ENCODE measurements at regions not wholly inside any gene's neighbourhood (a gene's known extent, or its start where the extent isn't known, plus 50 kb on each side); places are given as distances from the start of the nearest gene placed in this dataset.

DNA sequence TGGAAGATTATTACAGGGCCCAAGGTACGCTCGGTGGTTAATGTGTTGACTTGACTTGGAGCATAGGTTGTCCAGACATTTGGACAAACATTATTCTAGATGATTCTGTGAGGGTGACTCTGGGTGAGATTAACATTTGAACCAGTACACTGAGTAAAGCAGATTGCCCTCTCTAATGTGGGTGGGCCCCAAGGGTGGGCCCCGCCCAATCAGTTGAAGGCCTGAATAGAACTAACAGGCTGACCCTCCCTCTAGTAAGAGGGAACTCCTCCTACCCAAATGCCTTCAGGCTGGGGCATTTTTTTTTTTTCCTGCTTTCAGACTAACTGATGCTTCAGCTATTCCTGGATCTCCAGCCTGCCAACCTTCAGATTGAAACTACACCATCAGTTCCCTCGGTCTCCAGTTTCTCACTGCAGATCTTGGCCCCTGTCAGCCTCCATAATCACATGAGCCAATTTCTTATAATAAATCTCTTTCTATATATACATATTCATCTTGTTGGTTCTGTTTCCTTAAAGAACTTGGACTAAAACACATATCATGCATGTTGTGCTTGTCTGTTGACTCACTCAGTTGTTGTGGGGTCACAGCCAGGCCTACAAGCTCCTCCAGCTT, 338.1 kb upstream of the BRINP1 start:
- no peaks in the 10 kb centered on the region for H3K36me3 ChIP-seq (ENCODE audit: control insufficient read depth, low read length)
- H3K27me3 ChIP-seq (ENCODE audit: control insufficient read depth, low read length) = no peaks in the 10 kb centered on the region
- no peaks in the 10 kb centered on the region for H3F3A ChIP-seq (ENCODE audit: control insufficient read depth, insufficient read depth)
- no peaks in the 10 kb centered on the region for H4K20me1 ChIP-seq (ENCODE audit: control insufficient read depth, insufficient read depth, low read depth, low read length)
- no peaks in the 10 kb centered on the region for H3K79me2 ChIP-seq (ENCODE audit: control insufficient read depth, low read length)
- H3K4me1 ChIP-seq (ENCODE audit: control insufficient read depth, low read length) = no peaks in the 10 kb centered on the region
- H3K4me3 ChIP-seq (ENCODE audit: low read length) = no peak overlapping the region
- no peaks in the 10 kb centered on the region for H3K9me3 ChIP-seq (ENCODE audit: control insufficient read depth, insufficient read depth, low read length)
- no peak overlapping the region for H3K4me2 ChIP-seq (ENCODE audit: low read length)
- no peak overlapping the region for H3K27ac ChIP-seq (ENCODE audit: low read depth, low read length)
- no peaks in the 10 kb centered on the region for H3K9me2 ChIP-seq (replicated peaks; ENCODE audit: control insufficient read depth, low read length)
- TF ChIP-seq, protein P1, sequence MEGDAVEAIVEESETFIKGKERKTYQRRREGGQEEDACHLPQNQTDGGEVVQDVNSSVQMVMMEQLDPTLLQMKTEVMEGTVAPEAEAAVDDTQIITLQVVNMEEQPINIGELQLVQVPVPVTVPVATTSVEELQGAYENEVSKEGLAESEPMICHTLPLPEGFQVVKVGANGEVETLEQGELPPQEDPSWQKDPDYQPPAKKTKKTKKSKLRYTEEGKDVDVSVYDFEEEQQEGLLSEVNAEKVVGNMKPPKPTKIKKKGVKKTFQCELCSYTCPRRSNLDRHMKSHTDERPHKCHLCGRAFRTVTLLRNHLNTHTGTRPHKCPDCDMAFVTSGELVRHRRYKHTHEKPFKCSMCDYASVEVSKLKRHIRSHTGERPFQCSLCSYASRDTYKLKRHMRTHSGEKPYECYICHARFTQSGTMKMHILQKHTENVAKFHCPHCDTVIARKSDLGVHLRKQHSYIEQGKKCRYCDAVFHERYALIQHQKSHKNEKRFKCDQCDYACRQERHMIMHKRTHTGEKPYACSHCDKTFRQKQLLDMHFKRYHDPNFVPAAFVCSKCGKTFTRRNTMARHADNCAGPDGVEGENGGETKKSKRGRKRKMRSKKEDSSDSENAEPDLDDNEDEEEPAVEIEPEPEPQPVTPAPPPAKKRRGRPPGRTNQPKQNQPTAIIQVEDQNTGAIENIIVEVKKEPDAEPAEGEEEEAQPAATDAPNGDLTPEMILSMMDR (IDR thresholded peaks at IDR 0.05; ENCODE audit: low read depth, low read length, poor library complexity, severe bottlenecking) = no peak
- no peak for TF ChIP-seq EZH2phosphoT487 (IDR thresholded peaks at IDR 0.05; ENCODE audit: borderline replicate concordance, low read length)

DNA sequence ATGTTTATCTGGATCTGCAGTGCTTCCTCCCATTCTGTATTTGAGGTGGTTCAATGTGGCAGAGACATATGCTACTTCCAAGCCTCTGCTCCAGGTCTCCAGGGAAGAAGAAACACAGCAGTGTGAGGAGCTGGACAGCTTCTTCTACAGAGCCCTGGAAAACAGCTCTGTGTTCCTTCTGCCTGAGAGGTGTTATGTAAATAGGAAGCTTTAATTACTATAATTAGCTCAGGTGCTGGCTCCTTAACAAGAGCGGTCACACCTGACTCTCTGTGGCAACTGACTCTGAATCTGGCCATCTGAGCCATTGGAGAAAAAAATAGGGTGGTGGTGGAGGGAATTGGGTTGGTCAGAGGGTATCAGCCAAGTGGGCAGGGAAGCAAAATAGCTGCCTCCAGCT, 332.4 kb upstream of the BRINP1 start:
- peaks cover 5% of the 10 kb centered on the region for H3K4me1 ChIP-seq (ENCODE audit: control insufficient read depth, low read length)
- no peaks in the 10 kb centered on the region for H3K27me3 ChIP-seq (ENCODE audit: control insufficient read depth, low read length)
- no peak overlapping the region for H3K4me3 ChIP-seq (ENCODE audit: low read length)
- H3K9me3 ChIP-seq (ENCODE audit: control insufficient read depth, insufficient read depth, low read length) = no peaks in the 10 kb centered on the region
- no peaks in the 10 kb centered on the region for H3K9me2 ChIP-seq (replicated peaks; ENCODE audit: control insufficient read depth, low read length)
- H3K27ac ChIP-seq (ENCODE audit: low read depth, low read length) = no peak overlapping the region
- H3F3A ChIP-seq (ENCODE audit: control insufficient read depth, insufficient read depth) = no peaks in the 10 kb centered on the region
- H3K4me2 ChIP-seq (ENCODE audit: low read length) = no peak overlapping the region
- H3K79me2 ChIP-seq (ENCODE audit: control insufficient read depth, low read length) = no peaks in the 10 kb centered on the region
- H3K36me3 ChIP-seq (ENCODE audit: control insufficient read depth, low read length) = no peaks in the 10 kb centered on the region
- TF ChIP-seq, protein P1 (IDR thresholded peaks at IDR 0.05; ENCODE audit: low read depth, low read length, poor library complexity, severe bottlenecking) = no peak
- no peak for TF ChIP-seq EZH2phosphoT487 (IDR thresholded peaks at IDR 0.05; ENCODE audit: borderline replicate concordance, low read length)
- H4K20me1 ChIP-seq (ENCODE audit: control insufficient read depth, insufficient read depth, low read depth, low read length) = no peaks in the 10 kb centered on the region

DNA sequence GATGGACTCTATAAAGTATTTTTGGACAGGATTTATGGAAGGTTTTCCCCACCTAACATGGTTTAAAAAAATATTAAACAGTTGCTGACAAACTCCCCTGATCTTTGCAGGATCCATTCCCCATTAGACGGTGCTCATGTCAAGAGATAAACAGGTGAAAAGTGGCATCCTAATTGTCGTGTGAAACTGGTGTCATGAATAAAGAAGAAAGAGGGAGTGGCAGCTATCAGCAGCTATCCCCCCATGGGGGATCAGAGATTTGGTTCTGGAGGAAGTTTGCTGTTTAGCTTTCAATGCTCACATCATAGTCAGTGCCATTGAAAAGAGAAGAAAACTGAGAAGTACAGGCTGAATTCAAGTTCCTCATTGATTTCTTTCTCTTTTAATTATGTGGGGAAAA, 329.3 kb upstream of the BRINP1 start:
- Histone ChIP-seq H3K27me3 (ENCODE audit: control insufficient read depth, low read length) (no peaks in the 10 kb centered on the region; the same call in 1 of the 2 replicates), H3F3A (ENCODE audit: control insufficient read depth, insufficient read depth) (no peaks in the 10 kb centered on the region), H3K4me1 (ENCODE audit: control insufficient read depth, low read length) (peaks cover 5% of the 10 kb centered on the region), H3K79me2 (ENCODE audit: control insufficient read depth, low read length) (no peaks in the 10 kb centered on the region), H3K9me3 (ENCODE audit: control insufficient read depth, insufficient read depth, low read length) (no peaks in the 10 kb centered on the region), H3K4me3 (ENCODE audit: low read length) (no peak overlapping the region), H3K4me2 (ENCODE audit: low read length) (no peak overlapping the region), H4K20me1 (ENCODE audit: control insufficient read depth, insufficient read depth, low read depth, low read length) (no peaks in the 10 kb centered on the region), H3K27ac (ENCODE audit: low read depth, low read length) (no peak overlapping the region), H3K9me2 (replicated peaks; ENCODE audit: control insufficient read depth, low read length) (no peaks in the 10 kb centered on the region), H3K36me3 (ENCODE audit: control insufficient read depth, low read length) (no peaks in the 10 kb centered on the region)
- no peak for TF ChIP-seq EZH2phosphoT487 (IDR thresholded peaks at IDR 0.05; ENCODE audit: borderline replicate concordance, low read length)
- TF ChIP-seq, protein P1 (IDR thresholded peaks at IDR 0.05; ENCODE audit: low read depth, low read length, poor library complexity, severe bottlenecking) = no peak

All from DOHH2 (cell line).